ENCODE measurements at regions not wholly inside any gene's neighbourhood (a gene's known extent, or its start where the extent isn't known, plus 50 kb on each side); places are given as distances from the start of the nearest gene placed in this dataset.

GRCh38 chr14:81679226-81679625 lies 145.6 kb upstream of the SEL1L start:
- Histone ChIP-seq H3K9ac (replicated peaks; ENCODE audit: extremely low read depth, insufficient read depth, low read length) (no peak overlapping the region), H3K79me2 (ENCODE audit: control insufficient read depth, insufficient read depth, low read length) (no peaks in the 10 kb centered on the region), H3K36me3 (ENCODE audit: control insufficient read depth in 2 of 2, extremely low read depth in 1 of 2, insufficient read depth in 2 of 2, low read length in 2 of 2) (no peaks in the 10 kb centered on the region), H2AFZ (ENCODE audit: low read depth, low read length) (no peak overlapping the region), H3K4me1 (ENCODE audit: control insufficient read depth, extremely low read depth, insufficient read depth, low read length) (no peaks in the 10 kb centered on the region), H3K4me2 (ENCODE audit: insufficient read depth, low read length) (no peak overlapping the region), H3K9me3 (replicated peaks; ENCODE audit: control insufficient read depth, insufficient read depth, low read length) (no peaks in the 10 kb centered on the region), H3K4me3 (replicated peaks in 1 of 3; ENCODE audit: insufficient read depth in 1 of 3, low read depth in 1 of 3, low read length in 3 of 3) (no peak overlapping the region), H3K9me1 (replicated peaks; ENCODE audit: control insufficient read depth, extremely low read depth, insufficient read depth, low read length) (no peaks in the 10 kb centered on the region), H3K27ac (ENCODE audit: insufficient read depth, low read depth, low read length) (no peak overlapping the region), H4K20me1 (replicated peaks; ENCODE audit: control insufficient read depth, extremely low read depth, insufficient read depth, low read length) (no peaks in the 10 kb centered on the region), H3K27me3 (ENCODE audit: control insufficient read depth in 2 of 2, insufficient read depth in 2 of 2, low read length in 2 of 2) (no peaks in the 10 kb centered on the region)
- no TSS peak for BruUV-seq (replicated peaks)
- no peak for FAIRE-seq
- dilution Hi-C loops (cut with MboI; ENCODE audit: extremely low pct_ligation_motif_present, low sequenced_read_pairs) (no loop called here), intact Hi-C loops (cut with micrococcal nuclease) (no loop called here)
- ChIA-PET POLR2A (no interaction called here), CTCF (no interaction called here)
- TF ChIP-seq GATA2 (IDR thresholded peaks at IDR 0.05; ENCODE audit: insufficient read depth, insufficient read length, low read depth, low read length) (no peak), POLR2A (IDR thresholded peaks at IDR 0.05; ENCODE audit: low read depth, low read length) (no peak), EZH2 (IDR thresholded peaks at IDR 0.05; ENCODE audit: borderline replicate concordance, low read depth, low read length, severe bottlenecking) (no peak), FOS (IDR thresholded peaks at IDR 0.05; ENCODE audit: borderline replicate concordance, insufficient read depth, low read length) (no peak), MYC (IDR thresholded peaks at IDR 0.05; ENCODE audit: low read depth, low read length) (no peak), POLR2AphosphoS5 (IDR thresholded peaks at IDR 0.05; ENCODE audit: insufficient read depth, low read depth, low read length) (no peak), JUN (IDR thresholded peaks at IDR 0.05; ENCODE audit: borderline replicate concordance, insufficient read depth, insufficient read length, low read depth) (no peak)
- TF ChIP-seq, protein P1, sequence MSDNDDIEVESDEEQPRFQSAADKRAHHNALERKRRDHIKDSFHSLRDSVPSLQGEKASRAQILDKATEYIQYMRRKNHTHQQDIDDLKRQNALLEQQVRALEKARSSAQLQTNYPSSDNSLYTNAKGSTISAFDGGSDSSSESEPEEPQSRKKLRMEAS (IDR thresholded peaks at IDR 0.05; ENCODE audit: insufficient read depth, insufficient read length) = no peak
- TF ChIP-seq, protein P2, sequence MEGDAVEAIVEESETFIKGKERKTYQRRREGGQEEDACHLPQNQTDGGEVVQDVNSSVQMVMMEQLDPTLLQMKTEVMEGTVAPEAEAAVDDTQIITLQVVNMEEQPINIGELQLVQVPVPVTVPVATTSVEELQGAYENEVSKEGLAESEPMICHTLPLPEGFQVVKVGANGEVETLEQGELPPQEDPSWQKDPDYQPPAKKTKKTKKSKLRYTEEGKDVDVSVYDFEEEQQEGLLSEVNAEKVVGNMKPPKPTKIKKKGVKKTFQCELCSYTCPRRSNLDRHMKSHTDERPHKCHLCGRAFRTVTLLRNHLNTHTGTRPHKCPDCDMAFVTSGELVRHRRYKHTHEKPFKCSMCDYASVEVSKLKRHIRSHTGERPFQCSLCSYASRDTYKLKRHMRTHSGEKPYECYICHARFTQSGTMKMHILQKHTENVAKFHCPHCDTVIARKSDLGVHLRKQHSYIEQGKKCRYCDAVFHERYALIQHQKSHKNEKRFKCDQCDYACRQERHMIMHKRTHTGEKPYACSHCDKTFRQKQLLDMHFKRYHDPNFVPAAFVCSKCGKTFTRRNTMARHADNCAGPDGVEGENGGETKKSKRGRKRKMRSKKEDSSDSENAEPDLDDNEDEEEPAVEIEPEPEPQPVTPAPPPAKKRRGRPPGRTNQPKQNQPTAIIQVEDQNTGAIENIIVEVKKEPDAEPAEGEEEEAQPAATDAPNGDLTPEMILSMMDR (IDR thresholded peaks at IDR 0.05; ENCODE audit: extremely low read depth in 1 of 2, insufficient read depth in 1 of 2, low read depth in 1 of 2, low read length in 2 of 2) = no peak
- DNase-seq (ENCODE audit: low read depth, low spot score) = no peak
